Activated CD4-positive, alpha-beta T cell treated with anti-CD3 and anti-CD28 coated beads for 36 hours (primary cell): ENCODE measurements at regions not wholly inside any gene's neighbourhood (a gene's known extent, or its start where the extent isn't known, plus 50 kb on each side); places are given as distances from the start of the nearest gene placed in this dataset.

ENCODE experiments used
- ATAC-seq: fragments of 200-7000 bp; cut with Tn5 transposase; one replicate; pipeline ENCODE4 v1.10.0; 2021; ENCODE audit warnings: mild to moderate bottlenecking, moderate library complexity
- CTCF ChIA-PET: fragments of 350-600 bp; sonication (Branson Sonifier 250); formaldehyde crosslinking; loops from one replicate; lab custom pipeline; 2021; ENCODE audit warnings: antibody characterized with exemption; lab: Charles Lee
- POLR2A ChIA-PET: fragments of 350-600 bp; sonication (Branson Sonifier 250); formaldehyde crosslinking; loops from one replicate; lab custom pipeline; 2021; ENCODE audit warnings: antibody characterized with exemption, inconsistent platforms; lab: Charles Lee
- DNase-seq: peaks from one replicate; pipeline ENCODE4 v3.0.0-alpha.2; 2020
- H3K27ac Mint-ChIP-seq: one replicate; pipeline ENCODE4 v1.8.0; 2021; ENCODE audit warnings: mixed read lengths
- H3K27me3 Mint-ChIP-seq: one replicate; pipeline ENCODE4 v1.8.0; 2021; ENCODE audit warnings: mixed read lengths
- H3K36me3 Mint-ChIP-seq: one replicate; pipeline ENCODE4 v1.8.0; 2021; ENCODE audit warnings: low read depth, mixed read lengths
- H3K4me1 Mint-ChIP-seq: one replicate; pipeline ENCODE4 v1.8.0; 2021; ENCODE audit warnings: mixed read lengths
- H3K4me3 Mint-ChIP-seq: one replicate; pipeline ENCODE4 v1.8.0; 2021; ENCODE audit warnings: mild to moderate bottlenecking, moderate library complexity, mixed read lengths
- H3K9me3 Mint-ChIP-seq: one replicate; pipeline ENCODE4 v1.8.0; 2021; ENCODE audit warnings: low read depth, mixed read lengths
- intact Hi-C, 2 experiments: fragments of 100-400 bp; cut with DNase I in 1 of 2; cut with micrococcal nuclease in 1 of 2; formaldehyde crosslinking; loops; one replicate each; pipeline versions ENCODE4 v1.14.2 to v1.15.1; 2022 to 2024; cut with DNase I, micrococcal nuclease

- ATAC-seq, result no peak
- H3K4me3 Mint-ChIP-seq, result no peak overlapping the region
- no peaks in the 10 kb centered on the region for H3K4me1 Mint-ChIP-seq
- no peaks in the 10 kb centered on the region for H3K36me3 Mint-ChIP-seq
- peaks cover 7% of the 10 kb centered on the region for H3K27me3 Mint-ChIP-seq
- ChIA-PET CTCF (interaction anchor here (0.5 kb wide), 1 partner anchor 12 kb away, joined by 3 read pairs; no protein-coding TSS in a partner anchor), POLR2A (no interaction called here)
- H3K9me3 Mint-ChIP-seq, result no peaks in the 10 kb centered on the region
- DNase-seq, result no peak
- no peak overlapping the region for H3K27ac Mint-ChIP-seq
- intact Hi-C loops, result no loop called here
Observed at GRCh38 chr19:33879818-33880575, 83.3 kb downstream of the KCTD15 start.

GRCh38 chr19:33883859-33884519 is 87.3 kb downstream of the KCTD15 start:
- CTCF ChIA-PET, result interaction anchor here (0.7 kb wide), 1 partner anchor 1160 kb away, joined by 3 read pairs; no protein-coding TSS in a partner anchor
- no peak for ATAC-seq

GRCh38 chr19:33885236-33885635 is 88.6 kb downstream of the KCTD15 start:
- intact Hi-C loops, result no loop called here
- ChIA-PET CTCF (interaction anchor here (0.7 kb wide), 1 partner anchor 68 kb away, joined by 3 read pairs; no protein-coding TSS in a partner anchor), POLR2A (interaction anchor here (0.7 kb wide), 1 partner anchor 24 kb away, joined by 3 read pairs; no protein-coding TSS in a partner anchor)
- no peak overlapping the region for H3K4me3 Mint-ChIP-seq
- H3K27ac Mint-ChIP-seq, result no peak overlapping the region
- H3K4me1 Mint-ChIP-seq, result no peaks in the 10 kb centered on the region
- peaks cover 5% of the 10 kb centered on the region for H3K27me3 Mint-ChIP-seq
- no peaks in the 10 kb centered on the region for H3K9me3 Mint-ChIP-seq
- DNase-seq (no peak), ATAC-seq (no peak)
- H3K36me3 Mint-ChIP-seq, result no peaks in the 10 kb centered on the region

More at GRCh38 chr19:33883859-33884519, 87.3 kb downstream of the KCTD15 start:
- no peaks in the 10 kb centered on the region for H3K9me3 Mint-ChIP-seq
- H3K27ac Mint-ChIP-seq, result no peak overlapping the region
- intact Hi-C loops, result no loop called here
- H3K27me3 Mint-ChIP-seq, result peaks cover 5% of the 10 kb centered on the region
- no peak for DNase-seq
- no peak overlapping the region for H3K4me3 Mint-ChIP-seq
- POLR2A ChIA-PET, result interaction anchor here (0.6 kb wide), 1 partner anchor 1109 kb away, joined by 3 read pairs; no protein-coding TSS in a partner anchor
- H3K4me1 Mint-ChIP-seq, result no peaks in the 10 kb centered on the region
- no peaks in the 10 kb centered on the region for H3K36me3 Mint-ChIP-seq

GRCh38 chr19:33887891-33888290 is 91.2 kb downstream of the KCTD15 start:
- H3K27me3 Mint-ChIP-seq, result peaks cover 5% of the 10 kb centered on the region
- no peaks in the 10 kb centered on the region for H3K9me3 Mint-ChIP-seq
- intact Hi-C loops, result no loop called here
- H3K4me1 Mint-ChIP-seq, result no peaks in the 10 kb centered on the region
- ChIA-PET POLR2A (no interaction called here), CTCF (no interaction called here)
- no peak overlapping the region for H3K4me3 Mint-ChIP-seq
- H3K36me3 Mint-ChIP-seq, result no peaks in the 10 kb centered on the region
- no peak for ATAC-seq
- no peak for DNase-seq
- H3K27ac Mint-ChIP-seq, result no peak overlapping the region

GRCh38 chr19:33888665-33889064 is 92.0 kb downstream of the KCTD15 start:
- POLR2A ChIA-PET, result no interaction called here
- intact Hi-C loops, result no loop called here
- CTCF ChIA-PET, result interaction anchor here (0.6 kb wide), 1 partner anchor 389 kb away, joined by 5 read pairs; no protein-coding TSS in a partner anchor
- Mint-ChIP-seq H3K9me3 (no peaks in the 10 kb centered on the region), H3K4me1 (no peaks in the 10 kb centered on the region), H3K27ac (no peak overlapping the region), H3K27me3 (peaks cover 5% of the 10 kb centered on the region), H3K36me3 (no peaks in the 10 kb centered on the region), H3K4me3 (no peak overlapping the region)
- DNase-seq (no peak), ATAC-seq (no peak)

GRCh38 chr19:33890569-33890968 is 93.9 kb downstream of the KCTD15 start:
- no peak for DNase-seq
- ATAC-seq, result no peak
- ChIA-PET CTCF (no interaction called here), POLR2A (no interaction called here)
- Mint-ChIP-seq H3K4me3 (no peak overlapping the region), H3K27ac (no peak overlapping the region), H3K36me3 (no peaks in the 10 kb centered on the region), H3K9me3 (no peaks in the 10 kb centered on the region), H3K4me1 (no peaks in the 10 kb centered on the region), H3K27me3 (peaks cover 10% of the 10 kb centered on the region)
- intact Hi-C loops, result no loop called here

- Mint-ChIP-seq H3K4me1 (no peaks in the 10 kb centered on the region), H3K36me3 (no peaks in the 10 kb centered on the region), H3K9me3 (no peaks in the 10 kb centered on the region), H3K27ac (no peak overlapping the region), H3K4me3 (no peak overlapping the region), H3K27me3 (peaks cover 10% of the 10 kb centered on the region)
- no peak for DNase-seq
- no peak for ATAC-seq
- ChIA-PET POLR2A (interaction anchor here (0.6 kb wide), 1 partner anchor 25 kb away, joined by 4 read pairs; no protein-coding TSS in a partner anchor), CTCF (interaction anchor here (1.0 kb wide), 1 partner anchor 10 kb away, joined by 3 read pairs; no protein-coding TSS in a partner anchor)
- intact Hi-C loops, result no loop called here
Observed at GRCh38 chr19:33891773-33892172, 95.1 kb downstream of the KCTD15 start.

- DNase-seq (no peak), ATAC-seq (no peak)
- Mint-ChIP-seq H3K4me3 (no peak overlapping the region), H3K4me1 (no peaks in the 10 kb centered on the region), H3K9me3 (peaks cover 17% of the 10 kb centered on the region), H3K27ac (no peak overlapping the region), H3K27me3 (peaks cover 11% of the 10 kb centered on the region), H3K36me3 (peaks cover 6% of the 10 kb centered on the region)
- ChIA-PET POLR2A (no interaction called here), CTCF (interaction anchor here (0.7 kb wide), 1 partner anchor 117 kb away, joined by 3 read pairs; no protein-coding TSS in a partner anchor)
- intact Hi-C loops, result no loop called here
Observed at GRCh38 chr19:33894787-33895186, 98.1 kb downstream of the KCTD15 start.

GRCh38 chr19:33895366-33895765 is 98.7 kb downstream of the KCTD15 start:
- no peaks in the 10 kb centered on the region for H3K4me1 Mint-ChIP-seq
- peaks cover 17% of the 10 kb centered on the region for H3K9me3 Mint-ChIP-seq
- no peak overlapping the region for H3K27ac Mint-ChIP-seq
- ATAC-seq (no peak), DNase-seq (no peak)
- ChIA-PET CTCF (interaction anchor here (0.7 kb wide), 1 partner anchor 118 kb away, joined by 3 read pairs; no protein-coding TSS in a partner anchor), POLR2A (no interaction called here)
- peaks cover 6% of the 10 kb centered on the region for H3K36me3 Mint-ChIP-seq
- peaks cover 14% of the 10 kb centered on the region for H3K27me3 Mint-ChIP-seq
- intact Hi-C loops, result no loop called here
- H3K4me3 Mint-ChIP-seq, result no peak overlapping the region

GRCh38 chr19:33898062-33898677 is 101.5 kb downstream of the KCTD15 start:
- CTCF ChIA-PET, result no interaction called here
- ATAC-seq (no peak), DNase-seq (no peak)
- no peaks in the 10 kb centered on the region for H3K4me1 Mint-ChIP-seq
- peaks cover 27% of the 10 kb centered on the region for H3K27me3 Mint-ChIP-seq
- peaks cover 6% of the 10 kb centered on the region for H3K36me3 Mint-ChIP-seq
- H3K4me3 Mint-ChIP-seq, result no peak overlapping the region
- POLR2A ChIA-PET, result no interaction called here
- peaks cover 17% of the 10 kb centered on the region for H3K9me3 Mint-ChIP-seq
- no peak overlapping the region for H3K27ac Mint-ChIP-seq
- intact Hi-C loops, result no loop called here

GRCh38 chr19:33900817-33901216 is 104.1 kb downstream of the KCTD15 start:
- ATAC-seq (no peak), DNase-seq (no peak)
- no peak overlapping the region for H3K27ac Mint-ChIP-seq
- H3K27me3 Mint-ChIP-seq, result peaks cover 37% of the 10 kb centered on the region
- peaks cover 17% of the 10 kb centered on the region for H3K9me3 Mint-ChIP-seq
- ChIA-PET POLR2A (no interaction called here), CTCF (no interaction called here)
- H3K36me3 Mint-ChIP-seq, result peaks cover 6% of the 10 kb centered on the region
- peaks cover 5% of the 10 kb centered on the region for H3K4me1 Mint-ChIP-seq
- no peak overlapping the region for H3K4me3 Mint-ChIP-seq
- intact Hi-C loops, result no loop called here
